Calu3 (cell line): ENCODE measurements at regions not wholly inside any gene's neighbourhood (a gene's known extent, or its start where the extent isn't known, plus 50 kb on each side); places are given as distances from the start of the nearest gene placed in this dataset.

Experiments used
- BruUV-seq: library from RNA; stranded (reverse); fragments of 400-500 nt; replicated peaks from 2 replicates; lab custom pipeline; 2021; lab: Mats Ljungman, UMichigan
- CTCF ChIA-PET: fragments of 300-600 bp; sonication (Branson Sonifier 250); formaldehyde crosslinking; loops from one replicate; lab custom pipeline; 2022; ENCODE audit warnings: antibody characterized with exemption; lab: Charles Lee
- DNase-seq: peaks from one replicate; pipeline ENCODE4 v3.0.0; 2022
- H3K27ac Mint-ChIP-seq: one replicate; pipeline ENCODE4 v1.8.0; 2022; ENCODE audit warnings: mixed read lengths; ENCODE audit not compliant: unreplicated experiment
- H3K27me3 Mint-ChIP-seq: one replicate; pipeline ENCODE4 v1.8.0; 2022; ENCODE audit warnings: mixed read lengths; ENCODE audit not compliant: unreplicated experiment
- H3K36me3 Mint-ChIP-seq: one replicate; pipeline ENCODE4 v1.8.0; 2022; ENCODE audit warnings: mild to moderate bottlenecking, moderate library complexity, mixed read lengths; ENCODE audit not compliant: insufficient read depth, unreplicated experiment
- H3K4me1 Mint-ChIP-seq: one replicate; pipeline ENCODE4 v1.8.0; 2022; ENCODE audit warnings: mild to moderate bottlenecking, low read depth, mixed read lengths; ENCODE audit not compliant: unreplicated experiment
- H3K4me3 Mint-ChIP-seq: one replicate; pipeline ENCODE4 v1.8.0; 2022; ENCODE audit warnings: mild to moderate bottlenecking, low read depth, moderate library complexity, mixed read lengths; ENCODE audit not compliant: unreplicated experiment
- H3K9me3 Mint-ChIP-seq: one replicate; pipeline ENCODE4 v1.8.0; 2022; ENCODE audit warnings: low read depth, mixed read lengths; ENCODE audit not compliant: unreplicated experiment
- intact Hi-C: fragments of 100-400 bp; cut with micrococcal nuclease; formaldehyde crosslinking; loops from one replicate; pipeline ENCODE4 v1.10.0; 2022; ENCODE audit not compliant: unreplicated experiment
- TF ChIP-seq, protein P1 (sequence below): fragments of 200-600 bp; IDR thresholded peaks from one replicate; pipeline ENCODE4 v1.8.0; 2022; ENCODE audit warnings: antibody characterized with exemption; ENCODE audit not compliant: unreplicated experiment

DNA sequence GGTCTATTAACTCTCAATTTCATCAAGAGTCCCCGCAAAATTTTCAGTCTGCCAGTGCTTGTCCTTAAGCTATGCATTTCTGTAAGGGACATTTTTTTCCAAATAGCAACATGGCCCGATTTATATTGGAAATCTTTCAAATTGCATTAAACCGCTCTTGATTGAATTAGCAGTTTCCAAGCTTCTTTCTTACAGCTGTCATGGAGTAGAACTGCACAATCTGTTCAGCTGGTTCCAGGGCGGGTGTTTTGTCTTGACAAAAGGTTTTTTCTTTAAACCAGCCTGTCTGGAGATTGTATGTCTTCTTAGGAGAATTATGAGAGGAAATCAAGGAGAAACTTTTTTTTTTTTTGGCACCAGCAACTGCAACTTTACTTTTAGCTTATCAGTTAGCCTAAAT, 185.8 kb downstream of the ALG10B start:
- intact Hi-C loops, result no loop called here
- no TSS peak for BruUV-seq
- H3K27me3 Mint-ChIP-seq, result no peaks in the 10 kb centered on the region
- no peak overlapping the region for H3K4me3 Mint-ChIP-seq
- no peak overlapping the region for H3K27ac Mint-ChIP-seq
- H3K9me3 Mint-ChIP-seq, result no peaks in the 10 kb centered on the region
- H3K4me1 Mint-ChIP-seq, result peaks cover 8% of the 10 kb centered on the region
- CTCF ChIA-PET, result no interaction called here
- no peak for DNase-seq
- H3K36me3 Mint-ChIP-seq, result no peaks in the 10 kb centered on the region
- TF ChIP-seq, protein P1, sequence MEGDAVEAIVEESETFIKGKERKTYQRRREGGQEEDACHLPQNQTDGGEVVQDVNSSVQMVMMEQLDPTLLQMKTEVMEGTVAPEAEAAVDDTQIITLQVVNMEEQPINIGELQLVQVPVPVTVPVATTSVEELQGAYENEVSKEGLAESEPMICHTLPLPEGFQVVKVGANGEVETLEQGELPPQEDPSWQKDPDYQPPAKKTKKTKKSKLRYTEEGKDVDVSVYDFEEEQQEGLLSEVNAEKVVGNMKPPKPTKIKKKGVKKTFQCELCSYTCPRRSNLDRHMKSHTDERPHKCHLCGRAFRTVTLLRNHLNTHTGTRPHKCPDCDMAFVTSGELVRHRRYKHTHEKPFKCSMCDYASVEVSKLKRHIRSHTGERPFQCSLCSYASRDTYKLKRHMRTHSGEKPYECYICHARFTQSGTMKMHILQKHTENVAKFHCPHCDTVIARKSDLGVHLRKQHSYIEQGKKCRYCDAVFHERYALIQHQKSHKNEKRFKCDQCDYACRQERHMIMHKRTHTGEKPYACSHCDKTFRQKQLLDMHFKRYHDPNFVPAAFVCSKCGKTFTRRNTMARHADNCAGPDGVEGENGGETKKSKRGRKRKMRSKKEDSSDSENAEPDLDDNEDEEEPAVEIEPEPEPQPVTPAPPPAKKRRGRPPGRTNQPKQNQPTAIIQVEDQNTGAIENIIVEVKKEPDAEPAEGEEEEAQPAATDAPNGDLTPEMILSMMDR, result no peak

DNA sequence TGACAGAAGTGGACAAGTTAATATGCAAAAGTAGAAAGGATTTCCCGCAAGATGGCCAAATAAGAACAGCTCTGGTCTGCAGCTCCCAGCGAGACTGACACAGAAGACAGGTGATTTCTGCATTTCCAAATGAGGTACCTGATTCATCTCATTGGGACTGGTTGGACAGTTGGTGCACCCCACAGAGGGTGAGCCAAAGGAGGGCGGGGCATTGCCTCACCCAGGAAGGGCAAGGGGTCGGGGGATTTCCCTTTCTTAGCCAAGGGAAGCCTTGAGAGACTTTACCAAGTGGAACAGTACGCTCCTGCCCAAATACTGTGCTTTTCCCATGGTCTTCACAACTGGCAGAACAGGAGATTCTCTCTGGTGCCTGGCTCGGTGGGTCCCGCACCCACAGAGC, 191.3 kb downstream of the ALG10B start:
- DNase-seq, result no peak
- CTCF ChIA-PET, result no interaction called here
- H3K4me1 Mint-ChIP-seq, result peaks cover 8% of the 10 kb centered on the region
- no peak overlapping the region for H3K4me3 Mint-ChIP-seq
- H3K36me3 Mint-ChIP-seq, result no peaks in the 10 kb centered on the region
- BruUV-seq, result no TSS peak
- H3K27ac Mint-ChIP-seq, result no peak overlapping the region
- H3K9me3 Mint-ChIP-seq, result peaks cover 2% of the 10 kb centered on the region
- TF ChIP-seq, protein P1, result no peak
- intact Hi-C loops, result no loop called here
- H3K27me3 Mint-ChIP-seq, result no peaks in the 10 kb centered on the region

DNA sequence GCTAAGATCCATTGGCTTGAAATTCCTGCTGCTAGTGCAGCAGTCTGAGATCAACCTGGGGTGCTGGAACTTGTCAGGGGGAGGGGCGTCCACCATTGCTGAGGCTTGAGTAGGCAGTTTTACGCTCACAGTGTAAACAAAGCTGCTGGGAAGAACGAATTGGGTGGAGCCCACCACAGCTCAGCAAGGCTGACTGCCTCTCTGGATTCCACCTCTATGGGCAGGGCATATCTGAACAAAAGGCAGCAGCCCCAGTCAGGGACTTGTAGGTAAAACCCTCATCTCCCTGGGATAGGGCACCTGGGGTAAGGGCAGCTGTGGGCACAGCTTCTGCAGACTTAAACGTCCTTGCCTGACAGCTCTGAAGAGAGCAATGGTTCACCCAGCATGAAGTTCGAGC, 191.7 kb downstream of the ALG10B start:
- Mint-ChIP-seq H3K9me3 (peaks cover 2% of the 10 kb centered on the region), H3K27ac (no peak overlapping the region), H3K27me3 (no peaks in the 10 kb centered on the region), H3K36me3 (no peaks in the 10 kb centered on the region), H3K4me1 (peaks cover 8% of the 10 kb centered on the region), H3K4me3 (no peak overlapping the region)
- no peak for DNase-seq
- intact Hi-C loops, result no loop called here
- TF ChIP-seq, protein P1, result no peak
- CTCF ChIA-PET, result interaction anchor here (0.6 kb wide), 1 partner anchor 199 kb away, joined by 4 read pairs; no protein-coding TSS in a partner anchor
- BruUV-seq, result no TSS peak

DNA sequence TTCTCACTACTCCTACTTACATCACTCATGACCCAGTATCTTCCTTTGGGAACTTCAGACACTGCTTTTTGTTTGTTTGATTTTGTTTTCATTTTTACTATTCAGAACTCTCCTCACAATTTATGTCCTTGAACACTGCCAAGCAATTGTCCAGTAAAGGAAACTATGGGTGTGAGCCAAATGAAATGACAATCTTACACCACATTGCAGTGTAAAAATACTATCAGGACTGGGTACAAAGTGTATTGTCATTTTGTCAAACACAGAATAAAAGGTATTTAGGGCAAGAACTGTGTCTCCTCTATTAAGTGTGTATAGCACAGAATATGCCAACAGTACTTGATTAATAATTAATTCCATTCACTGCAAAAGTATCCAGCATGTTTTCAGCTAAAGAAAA, 199.3 kb downstream of the ALG10B start:
- Mint-ChIP-seq H3K27ac (no peak overlapping the region), H3K4me1 (peaks cover 8% of the 10 kb centered on the region), H3K9me3 (no peaks in the 10 kb centered on the region), H3K36me3 (no peaks in the 10 kb centered on the region), H3K4me3 (no peak overlapping the region), H3K27me3 (no peaks in the 10 kb centered on the region)
- intact Hi-C loops, result no loop called here
- CTCF ChIA-PET, result no interaction called here
- TF ChIP-seq, protein P1, result no peak
- no TSS peak for BruUV-seq
- DNase-seq, result no peak

DNA sequence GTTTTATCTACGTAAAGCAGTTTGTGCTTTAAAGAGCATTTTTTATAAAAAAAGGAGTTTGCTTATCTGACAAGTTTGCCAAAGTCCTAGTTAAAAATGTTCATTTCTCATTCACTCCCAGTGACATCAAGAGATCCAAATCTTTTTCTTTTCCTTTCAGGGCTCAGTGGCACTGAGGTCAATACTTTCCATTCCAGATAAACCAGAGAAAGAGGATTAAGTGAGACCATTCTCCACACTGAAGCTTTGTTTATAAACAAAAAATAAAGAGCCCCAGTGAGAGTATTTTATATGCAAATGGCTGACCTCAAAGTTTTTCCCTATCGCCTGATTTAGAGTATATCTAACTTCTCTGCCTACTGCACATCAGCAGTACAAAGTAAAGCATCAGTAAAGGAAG, 199.8 kb downstream of the ALG10B start:
- no peaks in the 10 kb centered on the region for H3K9me3 Mint-ChIP-seq

More for the DNA sequence above, 199.8 kb downstream of the ALG10B start:
- Mint-ChIP-seq H3K36me3 (no peaks in the 10 kb centered on the region), H3K27me3 (no peaks in the 10 kb centered on the region), H3K4me3 (no peak overlapping the region), H3K27ac (no peak overlapping the region), H3K4me1 (peaks cover 8% of the 10 kb centered on the region)
- CTCF ChIA-PET, result no interaction called here
- DNase-seq, result no peak
- BruUV-seq, result no TSS peak
- TF ChIP-seq, protein P1, result no peak
- intact Hi-C loops, result no loop called here
